Endothelial cell (in vitro differentiated cells): ENCODE measurements at regions not wholly inside any gene's neighbourhood (a gene's known extent, or its start where the extent isn't known, plus 50 kb on each side); places are given as distances from the start of the nearest gene placed in this dataset.

ENCODE experiments used
- DNase-seq: peaks from one replicate; pipeline ENCODE4 v3.0.0; 2021; ENCODE audit warnings: low spot score
- H3K27ac Mint-ChIP-seq: one replicate; pipeline ENCODE4 v1.8.0; 2021; ENCODE audit warnings: mixed read lengths, inconsistent platforms; ENCODE audit not compliant: unreplicated experiment
- H3K27me3 Mint-ChIP-seq: one replicate; pipeline ENCODE4 v1.8.0; 2021; ENCODE audit warnings: mild to moderate bottlenecking, moderate library complexity, mixed read lengths, inconsistent platforms; ENCODE audit not compliant: unreplicated experiment
- H3K36me3 Mint-ChIP-seq: one replicate; pipeline ENCODE4 v1.8.0; 2021; ENCODE audit warnings: mild to moderate bottlenecking, low read depth, mixed read lengths, inconsistent platforms; ENCODE audit not compliant: unreplicated experiment
- H3K4me1 Mint-ChIP-seq: one replicate; pipeline ENCODE4 v1.8.0; 2021; ENCODE audit warnings: mild to moderate bottlenecking, mixed read lengths, inconsistent platforms; ENCODE audit not compliant: unreplicated experiment
- H3K4me3 Mint-ChIP-seq: one replicate; pipeline ENCODE4 v1.8.0; 2021; ENCODE audit warnings: mild to moderate bottlenecking, mixed read lengths, inconsistent platforms; ENCODE audit not compliant: unreplicated experiment
- H3K9me3 Mint-ChIP-seq: one replicate; pipeline ENCODE4 v1.8.0; 2021; ENCODE audit warnings: mixed read lengths, inconsistent platforms; ENCODE audit not compliant: unreplicated experiment
- CTCF ChIP-seq: fragments of 200-600 bp; sonication (generic); IDR thresholded peaks from one replicate; pipeline ENCODE4 v1.5.0; 2021; ENCODE audit warnings: antibody characterized with exemption; ENCODE audit not compliant: unreplicated experiment

GRCh38 chr13:104461049-104461448, 1394.8 kb upstream of the SLC10A2 start:
- no peak for TF ChIP-seq CTCF
- H3K27ac Mint-ChIP-seq, result no peak overlapping the region
- H3K36me3 Mint-ChIP-seq, result no peaks in the 10 kb centered on the region
- H3K27me3 Mint-ChIP-seq, result peaks cover 2% of the 10 kb centered on the region
- H3K9me3 Mint-ChIP-seq, result no peaks in the 10 kb centered on the region
- no peak overlapping the region for H3K4me3 Mint-ChIP-seq
- no peaks in the 10 kb centered on the region for H3K4me1 Mint-ChIP-seq
- DNase-seq, result no peak

GRCh38 chr13:104460554-104460953, 1394.3 kb upstream of the SLC10A2 start:
- H3K27ac Mint-ChIP-seq, result no peak overlapping the region
- no peaks in the 10 kb centered on the region for H3K9me3 Mint-ChIP-seq
- no peaks in the 10 kb centered on the region for H3K4me1 Mint-ChIP-seq
- no peak for TF ChIP-seq CTCF
- peaks cover 2% of the 10 kb centered on the region for H3K27me3 Mint-ChIP-seq
- no peak for DNase-seq
- no peaks in the 10 kb centered on the region for H3K36me3 Mint-ChIP-seq
- H3K4me3 Mint-ChIP-seq, result no peak overlapping the region

DNA sequence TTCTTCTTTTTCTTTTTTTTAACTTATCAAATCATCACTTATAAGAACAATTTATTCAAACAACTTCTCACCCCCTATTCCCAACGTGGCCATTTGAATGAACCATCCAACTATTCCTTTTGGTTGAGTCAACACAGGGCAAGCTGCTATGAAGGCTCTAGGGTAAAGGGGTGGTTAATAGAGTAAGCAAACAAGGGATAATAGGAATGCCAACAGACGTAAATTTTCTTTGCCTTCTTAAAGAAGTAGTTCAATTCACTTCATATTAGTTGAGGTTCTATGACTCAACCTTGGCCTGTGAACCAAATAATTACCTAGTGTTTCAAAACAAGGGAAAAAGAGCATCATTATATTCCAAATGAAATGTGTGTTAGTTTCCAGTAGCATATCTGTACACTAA, 1383.8 kb upstream of the SLC10A2 start:
- DNase-seq, result no peak
- no peak for TF ChIP-seq CTCF
- peaks cover 1% of the 10 kb centered on the region for H3K27me3 Mint-ChIP-seq
- H3K4me3 Mint-ChIP-seq, result no peak overlapping the region
- no peaks in the 10 kb centered on the region for H3K36me3 Mint-ChIP-seq
- no peaks in the 10 kb centered on the region for H3K9me3 Mint-ChIP-seq
- H3K27ac Mint-ChIP-seq, result no peak overlapping the region
- H3K4me1 Mint-ChIP-seq, result no peaks in the 10 kb centered on the region

GRCh38 chr13:104447348-104447747, 1381.1 kb upstream of the SLC10A2 start:
- Mint-ChIP-seq H3K27ac (no peak overlapping the region), H3K9me3 (no peaks in the 10 kb centered on the region), H3K4me1 (no peaks in the 10 kb centered on the region), H3K36me3 (no peaks in the 10 kb centered on the region), H3K27me3 (no peaks in the 10 kb centered on the region), H3K4me3 (no peak overlapping the region)
- no peak for TF ChIP-seq CTCF
- DNase-seq, result no peak

GRCh38 chr13:104442536-104442935, 1376.3 kb upstream of the SLC10A2 start:
- no peak for DNase-seq
- H3K36me3 Mint-ChIP-seq, result no peaks in the 10 kb centered on the region
- H3K27me3 Mint-ChIP-seq, result no peaks in the 10 kb centered on the region
- TF ChIP-seq CTCF, result no peak
- no peak overlapping the region for H3K4me3 Mint-ChIP-seq
- H3K4me1 Mint-ChIP-seq, result no peaks in the 10 kb centered on the region
- no peaks in the 10 kb centered on the region for H3K9me3 Mint-ChIP-seq
- H3K27ac Mint-ChIP-seq, result no peak overlapping the region
